HepG2 (cell line): ENCODE measurements at regions not wholly inside any gene's neighbourhood (a gene's known extent, or its start where the extent isn't known, plus 50 kb on each side); places are given as distances from the start of the nearest gene placed in this dataset.

ENCODE experiments used
- ATAC-seq: fragments of 200-7000 bp; cut with Tn5 transposase; 3 replicates; pipeline ENCODE4 v1.9.1; 2020; ENCODE audit warnings: mild to moderate bottlenecking, moderate library complexity
- BruUV-seq: library from RNA; stranded (reverse); fragments of 400-500 nt; replicated peaks from 2 replicates; lab custom pipeline; 2021; lab: Mats Ljungman, UMichigan
- CTCF ChIA-PET: fragments of 300-600 bp; formaldehyde crosslinking; extraction: SDS; loops from one replicate; lab custom pipeline; 2021; ENCODE audit warnings: low total read pairs, inconsistent platforms, low intra/inter-chr PET ratio; lab: Yijun Ruan, JAX
- POLR2A ChIA-PET: fragments of 350-600 bp; sonication (Branson Sonifier 250); formaldehyde crosslinking; loops from one replicate; lab custom pipeline; 2020; ENCODE audit warnings: antibody characterized with exemption, inconsistent platforms; lab: Yijun Ruan, JAX
- DNase-seq: peaks from one replicate; pipeline ENCODE4 v3.0.0-alpha.2; 2015; ENCODE audit warnings: low spot score
- FAIRE-seq: peaks from 3 replicates; lab custom pipeline; 2011; peaks lifted over from hg19 to GRCh38; lab: Jason Lieb, UNC
- H2AFZ ChIP-seq: one replicate; pipeline ENCODE4 v1.6.1; 2011; ENCODE audit warnings: low read length, inconsistent platforms
- H3K27ac ChIP-seq: fragments of 300-600 bp; 3 replicates; pipeline ENCODE4 v1.8.0; 2011; ENCODE audit warnings: mixed run types, mild to moderate bottlenecking, mixed read lengths, low read length, inconsistent platforms; ENCODE audit not compliant: insufficient read depth; ENCODE audit errors: extremely low read length
- H3K27me3 ChIP-seq, 2 experiments: fragments of 200-600 bp in 1 of 2; 2 replicates in 1 of 2; 3 replicates in 1 of 2; pipeline versions ENCODE4 v1.6.0 to v1.8.0; 2011; ENCODE audit warnings: low read length in 2 of 2, mild to moderate bottlenecking in 2 of 2, moderate library complexity in 2 of 2, inconsistent platforms in 1 of 2; ENCODE audit not compliant: insufficient read depth in 2 of 2, control insufficient read depth in 1 of 2
- H3K36me3 ChIP-seq, 2 experiments: fragments of 200-600 bp in 1 of 2; replicated peaks in 1 of 2; 2 replicates in 1 of 2; 3 replicates in 1 of 2; pipeline versions ENCODE4 v1.5.1 to v1.8.0; 2011; ENCODE audit warnings: low read length in 2 of 2, inconsistent platforms in 1 of 2; ENCODE audit not compliant: insufficient read depth in 2 of 2, control insufficient read depth in 1 of 2
- H3K4me1 ChIP-seq: 2 replicates; pipeline ENCODE4 v1.5.1; 2012; ENCODE audit warnings: low read length, inconsistent platforms; ENCODE audit not compliant: insufficient read depth
- H3K4me2 ChIP-seq: 2 replicates; pipeline ENCODE4 v1.6.0; 2011; ENCODE audit warnings: low read depth, low read length, inconsistent platforms
- H3K4me3 ChIP-seq, 3 experiments: fragments of 200-600 bp in 1 of 3; sonication (generic), shearing (Covaris generic) in 1 of 3; replicated peaks in 1 of 3; 2 replicates each; pipeline ENCODE4 v1.5.1; 2011 to 2016; ENCODE audit warnings: low read length in 3 of 3, inconsistent platforms in 2 of 3, low read depth in 2 of 3, mild to moderate bottlenecking in 2 of 3, control low read depth in 1 of 3, mixed read lengths in 1 of 3; ENCODE audit not compliant: insufficient read depth in 1 of 3
- H3K79me2 ChIP-seq: one replicate; pipeline ENCODE4 v1.6.1; 2011; ENCODE audit warnings: low read length, inconsistent platforms; ENCODE audit not compliant: insufficient read depth
- H3K9ac ChIP-seq: 2 replicates; pipeline ENCODE4 v1.6.0; 2011; ENCODE audit warnings: mild to moderate bottlenecking, low read depth, low read length, inconsistent platforms; ENCODE audit not compliant: insufficient read depth
- H3K9me3 ChIP-seq: 2 replicates; pipeline ENCODE4 v1.5.1; 2012; ENCODE audit warnings: mild to moderate bottlenecking, low read length
- H4K20me1 ChIP-seq: 2 replicates; pipeline ENCODE4 v1.6.0; 2011; ENCODE audit warnings: inconsistent platforms, mild to moderate bottlenecking, low read length, moderate library complexity; ENCODE audit not compliant: insufficient read depth
- CENPX ChIP-seq: sonication (generic); formaldehyde crosslinking; IDR thresholded peaks from 2 replicates; pipeline ENCODE4 v1.9.0; 2021; ENCODE audit warnings: mild to moderate bottlenecking, missing genetic modification reagents, moderate library complexity
- GFI1 ChIP-seq: sonication (generic); formaldehyde crosslinking; IDR thresholded peaks from 2 replicates; pipeline ENCODE4 v1.5.0; 2020; ENCODE audit warnings: missing genetic modification reagents, mild to moderate bottlenecking, borderline replicate concordance
- NBN ChIP-seq: fragments of 450-650 bp; conservative IDR thresholded peaks from 2 replicates; pipeline ENCODE4 v1.6.1; 2017
- RBFOX2 ChIP-seq: fragments of 200-400 bp; formaldehyde crosslinking; IDR thresholded peaks from 2 replicates; pipeline ENCODE4 v1.6.1; 2017; ENCODE audit warnings: low read depth, mild to moderate bottlenecking, low read length
- TRIM24 ChIP-seq: sonication (generic); formaldehyde crosslinking; IDR thresholded peaks from 2 replicates; pipeline ENCODE4 v1.8.0; 2022; ENCODE audit warnings: mild to moderate bottlenecking, missing genetic modification reagents
- ZNF44 ChIP-seq: sonication (generic); formaldehyde crosslinking; IDR thresholded peaks from 2 replicates; pipeline ENCODE4 v1.5.1; 2020; ENCODE audit warnings: mild to moderate bottlenecking, missing genetic modification reagents
- ZNF773 ChIP-seq: sonication (generic); formaldehyde crosslinking; IDR thresholded peaks from 2 replicates; pipeline ENCODE4 v1.4.0; 2020; ENCODE audit warnings: missing genetic modification reagents, borderline replicate concordance
- ZNF841 ChIP-seq: sonication (generic); formaldehyde crosslinking; IDR thresholded peaks from 2 replicates; pipeline ENCODE4 v1.8.1; 2023; ENCODE audit warnings: missing genetic modification reagents, borderline replicate concordance
- WGBS: methylation state at CpG from one replicate; pipeline ENCODE4 v1.1.6; 2017; ENCODE audit warnings: low lambda C conversion rate; 5-methylcytosine and 5-hydroxymethylcytosine counted together
- in situ Hi-C: cut with HindIII; loops from 2 replicates; pipeline ENCODE4 v1.10.0; 2017; ENCODE audit warnings: low pct_unique_long_range_greater_than_20kb; ENCODE audit not compliant: extremely low pct_ligation_motif_present
- intact Hi-C: fragments of 100-400 bp; cut with micrococcal nuclease; formaldehyde crosslinking; loops from one replicate; pipeline ENCODE4 v1.10.0; 2022; ENCODE audit not compliant: unreplicated experiment
- TF ChIP-seq, protein P1 (sequence below): sonication (generic); formaldehyde crosslinking; IDR thresholded peaks from 2 replicates; pipeline ENCODE4 v1.9.0; 2022; ENCODE audit warnings: low read depth, missing genetic modification reagents
- TF ChIP-seq, protein P2 (sequence below): sonication (generic); formaldehyde crosslinking; IDR thresholded peaks from 2 replicates; pipeline ENCODE4 v1.4.0; 2020; ENCODE audit warnings: missing genetic modification reagents, borderline replicate concordance
- TF ChIP-seq, protein P3 (sequence below): sonication (generic); formaldehyde crosslinking; conservative IDR thresholded peaks from 2 replicates; pipeline ENCODE4 v1.8.1; 2023; ENCODE audit warnings: missing genetic modification reagents
- TF ChIP-seq, protein P4 (sequence below): sonication (generic); formaldehyde crosslinking; IDR thresholded peaks from 2 replicates; pipeline ENCODE4 v1.5.0; 2020; ENCODE audit warnings: mild to moderate bottlenecking, missing genetic modification reagents
- TF ChIP-seq, protein P5 (sequence below): sonication (generic); formaldehyde crosslinking; IDR thresholded peaks from 2 replicates; pipeline ENCODE4 v1.4.0; 2020; ENCODE audit warnings: mild to moderate bottlenecking, low read depth, missing genetic modification reagents

DNA sequence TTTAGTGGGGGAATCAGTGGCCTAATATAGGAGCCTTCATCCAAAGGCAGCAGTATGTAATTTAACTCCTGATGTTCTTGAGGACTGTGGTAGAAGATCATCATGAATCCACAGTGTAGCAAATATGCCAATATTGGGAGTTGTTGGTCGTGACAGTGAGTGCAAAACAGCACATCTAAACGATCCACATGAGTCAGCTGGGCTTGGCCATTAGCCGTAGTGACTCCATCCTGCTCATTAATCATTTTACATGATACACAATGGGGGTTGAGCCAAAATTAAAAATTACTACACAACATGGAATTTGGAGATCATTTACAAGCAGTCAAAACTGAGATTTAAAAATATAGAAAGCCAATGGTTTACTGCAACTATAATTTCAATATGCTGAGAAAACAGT is 653.9 kb upstream of the CAMK1G start:
- ChIA-PET CTCF (no interaction called here), POLR2A (no interaction called here)
- no peak for ATAC-seq
- no peak for DNase-seq
- Histone ChIP-seq H3K27me3 (no peaks in the 10 kb centered on the region), H3K4me2 (no peak overlapping the region), H3K9me3 (peaks cover 4% of the 10 kb centered on the region; the same call in 1 of the 2 replicates), H3K4me1 (no peaks in the 10 kb centered on the region), H3K9ac (no peak overlapping the region), H3K27ac (no peak overlapping the region), H3K36me3 (no peaks in the 10 kb centered on the region), H3K4me3 (no peak overlapping the region), H2AFZ (no peak overlapping the region), H3K79me2 (no peaks in the 10 kb centered on the region), H4K20me1 (no peaks in the 10 kb centered on the region)
- intact Hi-C loops (no loop called here), in situ Hi-C loops (no loop called here)
- no peak for FAIRE-seq
- no TSS peak for BruUV-seq
- TF ChIP-seq CENPX = no peak
- TF ChIP-seq ZNF773 = no peak
- no peak for TF ChIP-seq GFI1 (CRISPR knock-in tag)
- no peak for TF ChIP-seq ZNF841 (CRISPR knock-in tag)
- TF ChIP-seq, protein P1, sequence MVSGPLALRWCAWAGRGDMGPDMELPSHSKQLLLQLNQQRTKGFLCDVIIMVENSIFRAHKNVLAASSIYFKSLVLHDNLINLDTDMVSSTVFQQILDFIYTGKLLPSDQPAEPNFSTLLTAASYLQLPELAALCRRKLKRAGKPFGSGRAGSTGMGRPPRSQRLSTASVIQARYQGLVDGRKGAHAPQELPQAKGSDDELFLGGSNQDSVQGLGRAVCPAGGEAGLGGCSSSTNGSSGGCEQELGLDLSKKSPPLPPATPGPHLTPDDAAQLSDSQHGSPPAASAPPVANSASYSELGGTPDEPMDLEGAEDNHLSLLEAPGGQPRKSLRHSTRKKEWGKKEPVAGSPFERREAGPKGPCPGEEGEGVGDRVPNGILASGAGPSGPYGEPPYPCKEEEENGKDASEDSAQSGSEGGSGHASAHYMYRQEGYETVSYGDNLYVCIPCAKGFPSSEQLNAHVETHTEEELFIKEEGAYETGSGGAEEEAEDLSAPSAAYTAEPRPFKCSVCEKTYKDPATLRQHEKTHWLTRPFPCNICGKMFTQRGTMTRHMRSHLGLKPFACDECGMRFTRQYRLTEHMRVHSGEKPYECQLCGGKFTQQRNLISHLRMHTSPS (CRISPR knock-in tag) = no peak
- TF ChIP-seq, protein P2, sequence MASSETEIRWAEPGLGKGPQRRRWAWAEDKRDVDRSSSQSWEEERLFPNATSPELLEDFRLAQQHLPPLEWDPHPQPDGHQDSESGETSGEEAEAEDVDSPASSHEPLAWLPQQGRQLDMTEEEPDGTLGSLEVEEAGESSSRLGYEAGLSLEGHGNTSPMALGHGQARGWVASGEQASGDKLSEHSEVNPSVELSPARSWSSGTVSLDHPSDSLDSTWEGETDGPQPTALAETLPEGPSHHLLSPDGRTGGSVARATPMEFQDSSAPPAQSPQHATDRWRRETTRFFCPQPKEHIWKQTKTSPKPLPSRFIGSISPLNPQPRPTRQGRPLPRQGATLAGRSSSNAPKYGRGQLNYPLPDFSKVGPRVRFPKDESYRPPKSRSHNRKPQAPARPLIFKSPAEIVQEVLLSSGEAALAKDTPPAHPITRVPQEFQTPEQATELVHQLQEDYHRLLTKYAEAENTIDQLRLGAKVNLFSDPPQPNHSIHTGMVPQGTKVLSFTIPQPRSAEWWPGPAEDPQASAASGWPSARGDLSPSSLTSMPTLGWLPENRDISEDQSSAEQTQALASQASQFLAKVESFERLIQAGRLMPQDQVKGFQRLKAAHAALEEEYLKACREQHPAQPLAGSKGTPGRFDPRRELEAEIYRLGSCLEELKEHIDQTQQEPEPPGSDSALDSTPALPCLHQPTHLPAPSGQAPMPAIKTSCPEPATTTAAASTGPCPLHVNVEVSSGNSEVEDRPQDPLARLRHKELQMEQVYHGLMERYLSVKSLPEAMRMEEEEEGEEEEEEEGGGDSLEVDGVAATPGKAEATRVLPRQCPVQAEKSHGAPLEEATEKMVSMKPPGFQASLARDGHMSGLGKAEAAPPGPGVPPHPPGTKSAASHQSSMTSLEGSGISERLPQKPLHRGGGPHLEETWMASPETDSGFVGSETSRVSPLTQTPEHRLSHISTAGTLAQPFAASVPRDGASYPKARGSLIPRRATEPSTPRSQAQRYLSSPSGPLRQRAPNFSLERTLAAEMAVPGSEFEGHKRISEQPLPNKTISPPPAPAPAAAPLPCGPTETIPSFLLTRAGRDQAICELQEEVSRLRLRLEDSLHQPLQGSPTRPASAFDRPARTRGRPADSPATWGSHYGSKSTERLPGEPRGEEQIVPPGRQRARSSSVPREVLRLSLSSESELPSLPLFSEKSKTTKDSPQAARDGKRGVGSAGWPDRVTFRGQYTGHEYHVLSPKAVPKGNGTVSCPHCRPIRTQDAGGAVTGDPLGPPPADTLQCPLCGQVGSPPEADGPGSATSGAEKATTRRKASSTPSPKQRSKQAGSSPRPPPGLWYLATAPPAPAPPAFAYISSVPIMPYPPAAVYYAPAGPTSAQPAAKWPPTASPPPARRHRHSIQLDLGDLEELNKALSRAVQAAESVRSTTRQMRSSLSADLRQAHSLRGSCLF (CRISPR knock-in tag) = no peak
- no peak for TF ChIP-seq RBFOX2
- no peak for TF ChIP-seq NBN
- TF ChIP-seq, protein P3, sequence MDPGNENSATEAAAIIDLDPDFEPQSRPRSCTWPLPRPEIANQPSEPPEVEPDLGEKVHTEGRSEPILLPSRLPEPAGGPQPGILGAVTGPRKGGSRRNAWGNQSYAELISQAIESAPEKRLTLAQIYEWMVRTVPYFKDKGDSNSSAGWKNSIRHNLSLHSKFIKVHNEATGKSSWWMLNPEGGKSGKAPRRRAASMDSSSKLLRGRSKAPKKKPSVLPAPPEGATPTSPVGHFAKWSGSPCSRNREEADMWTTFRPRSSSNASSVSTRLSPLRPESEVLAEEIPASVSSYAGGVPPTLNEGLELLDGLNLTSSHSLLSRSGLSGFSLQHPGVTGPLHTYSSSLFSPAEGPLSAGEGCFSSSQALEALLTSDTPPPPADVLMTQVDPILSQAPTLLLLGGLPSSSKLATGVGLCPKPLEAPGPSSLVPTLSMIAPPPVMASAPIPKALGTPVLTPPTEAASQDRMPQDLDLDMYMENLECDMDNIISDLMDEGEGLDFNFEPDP (CRISPR knock-in tag) = no peak
- TF ChIP-seq, protein P4, sequence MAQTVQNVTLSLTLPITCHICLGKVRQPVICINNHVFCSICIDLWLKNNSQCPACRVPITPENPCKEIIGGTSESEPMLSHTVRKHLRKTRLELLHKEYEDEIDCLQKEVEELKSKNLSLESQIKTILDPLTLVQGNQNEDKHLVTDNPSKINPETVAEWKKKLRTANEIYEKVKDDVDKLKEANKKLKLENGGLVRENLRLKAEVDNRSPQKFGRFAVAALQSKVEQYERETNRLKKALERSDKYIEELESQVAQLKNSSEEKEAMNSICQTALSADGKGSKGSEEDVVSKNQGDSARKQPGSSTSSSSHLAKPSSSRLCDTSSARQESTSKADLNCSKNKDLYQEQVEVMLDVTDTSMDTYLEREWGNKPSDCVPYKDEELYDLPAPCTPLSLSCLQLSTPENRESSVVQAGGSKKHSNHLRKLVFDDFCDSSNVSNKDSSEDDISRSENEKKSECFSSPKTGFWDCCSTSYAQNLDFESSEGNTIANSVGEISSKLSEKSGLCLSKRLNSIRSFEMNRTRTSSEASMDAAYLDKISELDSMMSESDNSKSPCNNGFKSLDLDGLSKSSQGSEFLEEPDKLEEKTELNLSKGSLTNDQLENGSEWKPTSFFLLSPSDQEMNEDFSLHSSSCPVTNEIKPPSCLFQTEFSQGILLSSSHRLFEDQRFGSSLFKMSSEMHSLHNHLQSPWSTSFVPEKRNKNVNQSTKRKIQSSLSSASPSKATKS (CRISPR knock-in tag) = no peak
- TF ChIP-seq ZNF44 (CRISPR knock-in tag) = no peak
- TF ChIP-seq, protein P5, sequence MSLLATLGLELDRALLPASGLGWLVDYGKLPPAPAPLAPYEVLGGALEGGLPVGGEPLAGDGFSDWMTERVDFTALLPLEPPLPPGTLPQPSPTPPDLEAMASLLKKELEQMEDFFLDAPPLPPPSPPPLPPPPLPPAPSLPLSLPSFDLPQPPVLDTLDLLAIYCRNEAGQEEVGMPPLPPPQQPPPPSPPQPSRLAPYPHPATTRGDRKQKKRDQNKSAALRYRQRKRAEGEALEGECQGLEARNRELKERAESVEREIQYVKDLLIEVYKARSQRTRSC = no peak
- no peak for TF ChIP-seq TRIM24 (CRISPR knock-in tag)
- WGBS = 0% methylated on average over 3 of the region's 3 CpGs
